Endothelial cell (in vitro differentiated cells): ENCODE measurements at regions not wholly inside any gene's neighbourhood (a gene's known extent, or its start where the extent isn't known, plus 50 kb on each side); places are given as distances from the start of the nearest gene placed in this dataset.

Experiments
- DNase-seq: peaks from one replicate; pipeline ENCODE4 v3.0.0; 2021; ENCODE audit warnings: low spot score
- H3K27ac Mint-ChIP-seq: one replicate; pipeline ENCODE4 v1.8.0; 2021; ENCODE audit warnings: mixed read lengths, inconsistent platforms; ENCODE audit not compliant: unreplicated experiment
- H3K27me3 Mint-ChIP-seq: one replicate; pipeline ENCODE4 v1.8.0; 2021; ENCODE audit warnings: mild to moderate bottlenecking, moderate library complexity, mixed read lengths, inconsistent platforms; ENCODE audit not compliant: unreplicated experiment
- H3K36me3 Mint-ChIP-seq: one replicate; pipeline ENCODE4 v1.8.0; 2021; ENCODE audit warnings: mild to moderate bottlenecking, low read depth, mixed read lengths, inconsistent platforms; ENCODE audit not compliant: unreplicated experiment
- H3K4me1 Mint-ChIP-seq: one replicate; pipeline ENCODE4 v1.8.0; 2021; ENCODE audit warnings: mild to moderate bottlenecking, mixed read lengths, inconsistent platforms; ENCODE audit not compliant: unreplicated experiment
- H3K4me3 Mint-ChIP-seq: one replicate; pipeline ENCODE4 v1.8.0; 2021; ENCODE audit warnings: mild to moderate bottlenecking, mixed read lengths, inconsistent platforms; ENCODE audit not compliant: unreplicated experiment
- H3K9me3 Mint-ChIP-seq: one replicate; pipeline ENCODE4 v1.8.0; 2021; ENCODE audit warnings: mixed read lengths, inconsistent platforms; ENCODE audit not compliant: unreplicated experiment
- CTCF ChIP-seq: fragments of 200-600 bp; sonication (generic); IDR thresholded peaks from one replicate; pipeline ENCODE4 v1.5.0; 2021; ENCODE audit warnings: antibody characterized with exemption; ENCODE audit not compliant: unreplicated experiment

DNA sequence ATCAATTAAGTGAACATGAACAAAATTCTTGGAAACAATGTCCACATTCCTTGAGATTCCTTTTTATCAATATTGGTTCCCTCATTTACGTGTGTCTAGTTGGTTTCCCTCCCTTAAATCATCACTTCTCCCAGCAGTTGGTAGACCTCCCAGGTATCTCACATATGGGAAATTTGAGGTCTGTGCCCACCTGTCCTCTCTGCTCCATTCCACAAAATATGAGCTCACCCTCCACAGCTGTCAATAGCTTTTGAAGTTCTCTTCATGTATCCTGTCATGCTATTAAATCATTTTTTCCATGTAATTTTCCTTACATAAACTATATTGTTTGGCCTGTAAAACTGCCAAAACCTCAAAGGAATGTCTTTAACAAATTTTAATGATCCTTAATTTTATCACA, 992.2 kb upstream of the ACVR2A start:
- Mint-ChIP-seq H3K27me3 (no peaks in the 10 kb centered on the region), H3K36me3 (no peaks in the 10 kb centered on the region), H3K4me3 (no peak overlapping the region), H3K4me1 (peaks cover 3% of the 10 kb centered on the region), H3K9me3 (no peaks in the 10 kb centered on the region), H3K27ac (no peak overlapping the region)
- DNase-seq = no peak
- no peak for TF ChIP-seq CTCF

DNA sequence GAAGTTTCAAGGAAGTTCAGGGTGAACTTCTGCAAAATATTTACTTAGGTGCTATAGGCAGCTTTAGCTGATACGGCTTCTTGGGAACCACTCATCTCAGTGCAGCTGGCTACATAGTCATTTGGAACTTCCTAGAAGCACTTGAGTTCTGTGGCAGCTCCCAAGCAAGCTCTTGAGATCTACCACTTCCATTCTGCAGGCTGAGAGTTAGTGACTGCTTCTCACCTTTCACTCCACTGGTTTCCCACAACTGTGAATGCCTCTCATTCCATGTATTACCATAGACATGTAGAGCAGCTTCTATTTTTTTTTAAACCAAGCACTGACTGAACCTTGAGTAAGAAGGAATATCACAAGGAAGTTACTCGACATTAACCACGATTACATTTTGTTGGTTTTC, 994.1 kb upstream of the ACVR2A start:
- no peaks in the 10 kb centered on the region for H3K27me3 Mint-ChIP-seq
- H3K4me1 Mint-ChIP-seq = peaks cover 3% of the 10 kb centered on the region

GRCh38 chr2:146847846-146848245, 997.0 kb upstream of the ACVR2A start:
- H3K36me3 Mint-ChIP-seq = no peaks in the 10 kb centered on the region
- no peaks in the 10 kb centered on the region for H3K27me3 Mint-ChIP-seq
- DNase-seq = no peak
- no peaks in the 10 kb centered on the region for H3K9me3 Mint-ChIP-seq
- no peak overlapping the region for H3K27ac Mint-ChIP-seq
- TF ChIP-seq CTCF = no peak
- no peaks in the 10 kb centered on the region for H3K4me1 Mint-ChIP-seq
- H3K4me3 Mint-ChIP-seq = no peak overlapping the region

More for the DNA sequence above, 994.1 kb upstream of the ACVR2A start:
- DNase-seq = no peak
- no peak for TF ChIP-seq CTCF
- no peak overlapping the region for H3K27ac Mint-ChIP-seq
- H3K36me3 Mint-ChIP-seq = no peaks in the 10 kb centered on the region
- H3K9me3 Mint-ChIP-seq = no peaks in the 10 kb centered on the region
- no peak overlapping the region for H3K4me3 Mint-ChIP-seq

DNA sequence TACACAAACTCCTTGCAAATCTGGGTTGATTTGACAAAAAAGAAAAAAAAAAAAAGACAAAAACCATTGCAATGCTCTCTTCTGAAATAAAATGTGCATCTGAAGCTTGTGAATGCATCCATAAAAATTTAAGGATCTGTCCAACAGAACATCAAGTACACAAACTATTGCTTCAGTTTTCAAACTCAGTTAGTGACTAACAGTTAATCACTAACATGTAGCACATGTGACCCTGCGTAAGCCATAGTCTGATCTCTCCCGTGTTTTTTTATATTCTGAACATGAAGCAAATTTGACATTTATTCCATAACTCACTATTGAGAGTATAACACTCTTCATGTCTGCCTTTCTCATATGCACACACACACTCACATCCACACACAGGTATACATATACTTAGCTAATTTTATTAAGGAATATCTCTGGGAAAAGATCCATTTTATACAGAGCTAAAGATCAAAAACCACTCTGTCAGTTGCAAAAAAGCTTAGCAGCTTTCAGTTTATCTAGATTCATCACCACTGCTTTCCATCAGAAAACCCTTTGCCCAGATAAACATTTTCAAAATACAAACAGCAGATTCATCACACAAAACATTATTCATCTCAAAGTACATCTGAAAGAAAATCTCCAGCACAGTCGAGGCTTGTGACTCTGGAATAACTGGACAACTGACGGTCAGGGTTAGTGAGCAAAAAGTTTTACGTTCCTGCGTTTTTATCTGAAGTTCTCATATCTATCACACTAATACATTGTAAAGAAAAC, 1000.4 kb upstream of the ACVR2A start:
- no peaks in the 10 kb centered on the region for H3K4me1 Mint-ChIP-seq
- H3K4me3 Mint-ChIP-seq = no peak overlapping the region
- no peak overlapping the region for H3K27ac Mint-ChIP-seq
- no peaks in the 10 kb centered on the region for H3K27me3 Mint-ChIP-seq
- no peaks in the 10 kb centered on the region for H3K9me3 Mint-ChIP-seq
- no peak for DNase-seq
- no peaks in the 10 kb centered on the region for H3K36me3 Mint-ChIP-seq
- TF ChIP-seq CTCF = no peak

DNA sequence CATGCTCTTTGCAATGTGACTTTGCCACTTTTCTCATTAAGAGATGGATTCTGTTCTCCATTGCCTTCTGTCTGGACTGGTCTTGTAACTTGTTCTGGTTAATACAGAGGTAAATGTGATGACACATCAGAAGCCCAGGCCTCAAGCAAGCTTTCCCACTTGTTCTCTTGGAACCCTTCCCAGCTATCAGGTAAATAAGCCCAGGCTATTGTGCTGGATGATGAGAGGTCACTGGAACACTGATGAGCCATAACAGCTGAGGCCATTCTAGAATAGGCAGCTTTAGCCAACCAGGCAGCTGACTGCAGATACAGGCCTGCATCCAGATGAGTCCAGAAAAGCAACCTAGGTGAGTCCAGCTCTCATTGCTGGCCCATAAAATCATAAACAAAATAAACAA, 1007.0 kb upstream of the ACVR2A start:
- no peak for DNase-seq
- Mint-ChIP-seq H3K36me3 (no peaks in the 10 kb centered on the region), H3K4me1 (no peaks in the 10 kb centered on the region), H3K4me3 (no peak overlapping the region), H3K27ac (no peak overlapping the region), H3K27me3 (peaks cover 4% of the 10 kb centered on the region), H3K9me3 (no peaks in the 10 kb centered on the region)
- no peak for TF ChIP-seq CTCF
